LNCaP clone FGC (cell line): ENCODE measurements at regions not wholly inside any gene's neighbourhood (a gene's known extent, or its start where the extent isn't known, plus 50 kb on each side); places are given as distances from the start of the nearest gene placed in this dataset.

Source experiments
- DNase-seq: peaks from one replicate; pipeline ENCODE4 v3.0.0-alpha.2; 2011; ENCODE audit warnings: low read depth
- H3K4me3 ChIP-seq: 2 replicates; pipeline ENCODE4 v1.5.1; 2011; ENCODE audit warnings: mild to moderate bottlenecking, low read depth, low read length, control low read depth
- CTCF ChIP-seq: IDR thresholded peaks from 2 replicates; pipeline ENCODE4 v1.5.1; 2012; ENCODE audit warnings: mild to moderate bottlenecking; ENCODE audit not compliant: control insufficient read depth, insufficient read depth; ENCODE audit errors: extremely low read depth

GRCh38 chr10:113228530-113228929 lies 278.5 kb downstream of the TCF7L2 start:
- DNase-seq, result no peak
- H3K4me3 ChIP-seq, result no peak overlapping the region
- no peak for TF ChIP-seq CTCF

- DNase-seq, result no peak
- no peak for TF ChIP-seq CTCF
- no peak overlapping the region for H3K4me3 ChIP-seq
Measured at GRCh38 chr10:113230011-113230610, 280.1 kb downstream of the TCF7L2 start.

GRCh38 chr10:113232928-113233511 lies 283.0 kb downstream of the TCF7L2 start:
- no peak for DNase-seq
- no peak overlapping the region for H3K4me3 ChIP-seq
- TF ChIP-seq CTCF, result no peak

GRCh38 chr10:113234481-113234880 lies 284.4 kb downstream of the TCF7L2 start:
- no peak for DNase-seq
- no peak overlapping the region for H3K4me3 ChIP-seq
- no peak for TF ChIP-seq CTCF

- no peak overlapping the region for H3K4me3 ChIP-seq
- no peak for DNase-seq
- TF ChIP-seq CTCF, result no peak
Measured at GRCh38 chr10:113235508-113235907, 285.5 kb downstream of the TCF7L2 start.

- no peak for DNase-seq
- TF ChIP-seq CTCF, result no peak
- H3K4me3 ChIP-seq, result no peak overlapping the region
Measured at GRCh38 chr10:113236998-113237397, 287.0 kb downstream of the TCF7L2 start.
